ENCODE measurements at regions not wholly inside any gene's neighbourhood (a gene's known extent, or its start where the extent isn't known, plus 50 kb on each side); places are given as distances from the start of the nearest gene placed in this dataset.
A peak's percentile ranks its signal among the peaks of the same experiment; 100 is the strongest.

DNA sequence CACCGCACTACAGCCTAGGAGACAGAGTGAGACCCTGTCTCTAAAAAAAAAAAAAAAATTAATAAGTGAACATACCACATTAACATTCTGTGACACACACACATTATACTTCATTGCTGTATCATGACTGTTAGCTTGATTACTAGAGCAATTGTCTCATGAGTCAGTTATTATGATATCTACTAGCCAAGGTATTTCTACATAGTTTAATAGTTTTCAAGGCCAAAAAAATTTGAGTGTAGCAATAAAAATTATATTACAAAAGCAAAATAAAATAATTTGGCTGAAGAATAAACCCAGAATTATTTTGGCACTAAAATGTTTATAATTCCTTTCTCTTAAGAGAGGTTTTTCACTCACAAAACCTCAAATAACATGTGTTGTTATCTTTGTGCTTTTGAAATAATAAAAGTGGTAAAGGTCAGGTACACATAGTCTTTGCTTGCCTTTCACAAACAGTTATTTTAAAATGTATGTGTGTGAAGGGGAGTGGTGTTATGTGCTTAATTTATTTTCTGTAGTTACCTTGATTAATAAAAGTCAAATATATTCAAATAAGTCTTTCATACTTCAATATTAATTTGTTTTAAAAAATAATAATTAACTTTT, 136.9 kb upstream of the SPOPL start:
- intact Hi-C loops (cut with micrococcal nuclease; ENCODE audit: unreplicated experiment), result no loop called here
- no peak for DNase-seq (ENCODE audit: low spot score)
- TF ChIP-seq, protein P1, sequence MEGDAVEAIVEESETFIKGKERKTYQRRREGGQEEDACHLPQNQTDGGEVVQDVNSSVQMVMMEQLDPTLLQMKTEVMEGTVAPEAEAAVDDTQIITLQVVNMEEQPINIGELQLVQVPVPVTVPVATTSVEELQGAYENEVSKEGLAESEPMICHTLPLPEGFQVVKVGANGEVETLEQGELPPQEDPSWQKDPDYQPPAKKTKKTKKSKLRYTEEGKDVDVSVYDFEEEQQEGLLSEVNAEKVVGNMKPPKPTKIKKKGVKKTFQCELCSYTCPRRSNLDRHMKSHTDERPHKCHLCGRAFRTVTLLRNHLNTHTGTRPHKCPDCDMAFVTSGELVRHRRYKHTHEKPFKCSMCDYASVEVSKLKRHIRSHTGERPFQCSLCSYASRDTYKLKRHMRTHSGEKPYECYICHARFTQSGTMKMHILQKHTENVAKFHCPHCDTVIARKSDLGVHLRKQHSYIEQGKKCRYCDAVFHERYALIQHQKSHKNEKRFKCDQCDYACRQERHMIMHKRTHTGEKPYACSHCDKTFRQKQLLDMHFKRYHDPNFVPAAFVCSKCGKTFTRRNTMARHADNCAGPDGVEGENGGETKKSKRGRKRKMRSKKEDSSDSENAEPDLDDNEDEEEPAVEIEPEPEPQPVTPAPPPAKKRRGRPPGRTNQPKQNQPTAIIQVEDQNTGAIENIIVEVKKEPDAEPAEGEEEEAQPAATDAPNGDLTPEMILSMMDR (conservative IDR thresholded peaks at IDR 0.05; ENCODE audit: low read depth, low read length), result no peak
- TF ChIP-seq EZH2 (IDR thresholded peaks at IDR 0.05; ENCODE audit: borderline replicate concordance, low read depth, low read length, poor library complexity, severe bottlenecking), result no peak

GRCh38 chr2:138365581-138365980, 136.0 kb upstream of the SPOPL start:
- intact Hi-C loops (cut with micrococcal nuclease; ENCODE audit: unreplicated experiment), result no loop called here
- Histone ChIP-seq H3K27me3 (replicated peaks; ENCODE audit: insufficient read depth, low read depth, low read length, poor library complexity) (no peaks in the 10 kb centered on the region), H3K4me3 (ENCODE audit: low read depth, low read length, poor library complexity, severe bottlenecking) (no peak overlapping the region), H3K36me3 (ENCODE audit: insufficient read depth, low read length, poor library complexity, severe bottlenecking) (no peaks in the 10 kb centered on the region), H3K27ac (ENCODE audit: low read depth, low read length, poor library complexity, severe bottlenecking) (no peak overlapping the region), H3K9me3 (ENCODE audit: low read depth, low read length, poor library complexity, severe bottlenecking) (no peaks in the 10 kb centered on the region), H3K4me1 (ENCODE audit: insufficient read depth, low read length, poor library complexity, severe bottlenecking) (peaks cover 10% of the 10 kb centered on the region)
- CTCF ChIA-PET, result no interaction called here
- POLR2A ChIA-PET (ENCODE audit: low non-redundant PET), result no interaction called here
- TF ChIP-seq, protein P1 (conservative IDR thresholded peaks at IDR 0.05; ENCODE audit: low read depth, low read length), result no peak
- no peak for TF ChIP-seq EZH2 (IDR thresholded peaks at IDR 0.05; ENCODE audit: borderline replicate concordance, low read depth, low read length, poor library complexity, severe bottlenecking)
- peak; percentile 23 for DNase-seq (ENCODE audit: low spot score)
- no TSS peak for BruUV-seq (replicated peaks)

More for the DNA sequence above, 136.9 kb upstream of the SPOPL start:
- H3K27me3 ChIP-seq (replicated peaks; ENCODE audit: insufficient read depth, low read depth, low read length, poor library complexity), result no peaks in the 10 kb centered on the region
- H3K4me3 ChIP-seq (ENCODE audit: low read depth, low read length, poor library complexity, severe bottlenecking), result no peak overlapping the region
- ChIA-PET POLR2A (ENCODE audit: low non-redundant PET) (no interaction called here), CTCF (no interaction called here)
- no peak overlapping the region for H3K27ac ChIP-seq (ENCODE audit: low read depth, low read length, poor library complexity, severe bottlenecking)
- no peaks in the 10 kb centered on the region for H3K36me3 ChIP-seq (ENCODE audit: insufficient read depth, low read length, poor library complexity, severe bottlenecking)
- no TSS peak for BruUV-seq (replicated peaks)
- H3K4me1 ChIP-seq (ENCODE audit: insufficient read depth, low read length, poor library complexity, severe bottlenecking), result peaks cover 10% of the 10 kb centered on the region
- no peaks in the 10 kb centered on the region for H3K9me3 ChIP-seq (ENCODE audit: low read depth, low read length, poor library complexity, severe bottlenecking)

- no peak overlapping the region for H3K27ac ChIP-seq (ENCODE audit: low read depth, low read length, poor library complexity, severe bottlenecking)
- POLR2A ChIA-PET (ENCODE audit: low non-redundant PET), result no interaction called here
- CTCF ChIA-PET, result no interaction called here
Measured at GRCh38 chr2:138369856-138370255, 131.7 kb upstream of the SPOPL start.

More at GRCh38 chr2:138369856-138370255, 131.7 kb upstream of the SPOPL start:
- DNase-seq (ENCODE audit: low spot score), result no peak
- TF ChIP-seq, protein P1 (conservative IDR thresholded peaks at IDR 0.05; ENCODE audit: low read depth, low read length), result no peak
- no peak for TF ChIP-seq EZH2 (IDR thresholded peaks at IDR 0.05; ENCODE audit: borderline replicate concordance, low read depth, low read length, poor library complexity, severe bottlenecking)
- intact Hi-C loops (cut with micrococcal nuclease; ENCODE audit: unreplicated experiment), result loop anchor here (5.0 kb wide), 2 partner anchors 423 to 458 kb away; no protein-coding TSS in a partner anchor
- Histone ChIP-seq H3K36me3 (ENCODE audit: insufficient read depth, low read length, poor library complexity, severe bottlenecking) (no peaks in the 10 kb centered on the region), H3K27me3 (replicated peaks; ENCODE audit: insufficient read depth, low read depth, low read length, poor library complexity) (no peaks in the 10 kb centered on the region), H3K4me1 (ENCODE audit: insufficient read depth, low read length, poor library complexity, severe bottlenecking) (peaks cover 10% of the 10 kb centered on the region), H3K4me3 (ENCODE audit: low read depth, low read length, poor library complexity, severe bottlenecking) (no peak overlapping the region), H3K9me3 (ENCODE audit: low read depth, low read length, poor library complexity, severe bottlenecking) (no peaks in the 10 kb centered on the region)
- BruUV-seq (replicated peaks), result no TSS peak
